Natural killer cell (primary cell): ENCODE measurements at regions not wholly inside any gene's neighbourhood (a gene's known extent, or its start where the extent isn't known, plus 50 kb on each side); places are given as distances from the start of the nearest gene placed in this dataset.

Experiments
- ATAC-seq, 3 donors: fragments of 150-1000 bp in 2 of 3; fragments of 200-7000 bp in 1 of 3; cut with Tn5 transposase; 1 replicate in 1 of 3; 2 replicates in 2 of 3; pipeline ENCODE4 v1.10.0; 2021; ENCODE audit warnings: mild to moderate bottlenecking in 2 of 3, moderate library complexity in 2 of 3
- DNase-seq, 2 donors: peaks; one replicate each; pipeline versions ENCODE4 v3.0.0 to v3.0.0-alpha.2; 2013 to 2021; ENCODE audit warnings: mixed read lengths in 1 of 2
- H3K27ac ChIP-seq: one replicate; pipeline ENCODE4 v1.5.1; 2013; ENCODE audit warnings: mild to moderate bottlenecking, low read length
- H3K27me3 ChIP-seq: one replicate; pipeline ENCODE4 v1.6.1; 2013; ENCODE audit warnings: low read length; ENCODE audit not compliant: control insufficient read depth, insufficient read depth
- H3K36me3 ChIP-seq: one replicate; pipeline ENCODE4 v1.6.1; 2013; ENCODE audit warnings: low read length; ENCODE audit not compliant: control insufficient read depth, insufficient read depth
- H3K4me1 ChIP-seq: one replicate; pipeline ENCODE4 v1.6.1; 2013; ENCODE audit warnings: low read length; ENCODE audit not compliant: control insufficient read depth, insufficient read depth
- H3K4me3 ChIP-seq: one replicate; pipeline ENCODE4 v1.5.1; 2013; ENCODE audit warnings: low read length
- H3K9me3 ChIP-seq: one replicate; pipeline ENCODE4 v1.6.1; 2013; ENCODE audit warnings: low read length; ENCODE audit not compliant: control insufficient read depth, insufficient read depth
- H3K27ac Mint-ChIP-seq, 2 donors: one replicate each; pipeline ENCODE4 v1.8.0; 2022; ENCODE audit warnings: mild to moderate bottlenecking in 2 of 2, mixed read lengths in 2 of 2, moderate library complexity in 1 of 2
- H3K27me3 Mint-ChIP-seq, 2 donors: one replicate each; pipeline ENCODE4 v1.8.0; 2022; ENCODE audit warnings: low read depth in 2 of 2, mixed read lengths in 2 of 2
- H3K36me3 Mint-ChIP-seq: one replicate; pipeline ENCODE4 v1.8.0; 2022; ENCODE audit warnings: mixed read lengths
- H3K4me1 Mint-ChIP-seq, 2 donors: one replicate each; pipeline ENCODE4 v1.8.0; 2022; ENCODE audit warnings: mixed read lengths in 2 of 2
- H3K4me3 Mint-ChIP-seq: one replicate; pipeline ENCODE4 v1.8.0; 2022; ENCODE audit warnings: mild to moderate bottlenecking, moderate library complexity, mixed read lengths
- H3K9me3 Mint-ChIP-seq, 2 donors: one replicate each; pipeline ENCODE4 v1.8.0; 2022; ENCODE audit warnings: mixed read lengths in 2 of 2
- CTCF ChIP-seq: fragments of 200-600 bp; IDR thresholded peaks from one replicate; pipeline ENCODE4 v1.8.0; 2022; ENCODE audit warnings: antibody characterized with exemption
- WGBS: methylation state at CpG from one replicate; pipeline ENCODE4 v1.1.7; 2013; ENCODE audit warnings: missing lambda C conversion rate; ENCODE audit not compliant: insufficient coverage; 5-methylcytosine and 5-hydroxymethylcytosine counted together
- intact Hi-C: fragments of 100-400 bp; cut with micrococcal nuclease; formaldehyde crosslinking; loops from one replicate; pipeline ENCODE4 v1.14.2; 2022

GRCh38 chr4:177696438-177696966 lies 254.3 kb upstream of the AGA start:
- H3K4me3 Mint-ChIP-seq, result no peak overlapping the region
- no peak for ATAC-seq
- no peak for DNase-seq
- H3K27me3 Mint-ChIP-seq, result no peaks in the 10 kb centered on the region
- 68% methylated on average over 8 of the region's 8 CpGs for WGBS
- peaks cover 5 to 13% of the 10 kb centered on the region in 2 donors for H3K9me3 Mint-ChIP-seq
- H3K4me1 Mint-ChIP-seq, result no peaks in the 10 kb centered on the region
- Histone ChIP-seq H3K36me3 (no peaks in the 10 kb centered on the region), H3K27ac (no peak overlapping the region), H3K4me1 (no peaks in the 10 kb centered on the region), H3K4me3 (no peak overlapping the region), H3K27me3 (no peaks in the 10 kb centered on the region), H3K9me3 (no peaks in the 10 kb centered on the region)
- intact Hi-C loops, result no loop called here
- H3K36me3 Mint-ChIP-seq, result no peaks in the 10 kb centered on the region
- H3K27ac Mint-ChIP-seq, result no peak overlapping the region
- TF ChIP-seq CTCF, result no peak

GRCh38 chr4:177699365-177700213 lies 257.4 kb upstream of the AGA start:
- Histone ChIP-seq H3K9me3 (no peaks in the 10 kb centered on the region), H3K4me3 (no peak overlapping the region), H3K36me3 (no peaks in the 10 kb centered on the region), H3K27ac (no peak overlapping the region), H3K4me1 (no peaks in the 10 kb centered on the region), H3K27me3 (no peaks in the 10 kb centered on the region)
- intact Hi-C loops, result no loop called here
- Mint-ChIP-seq H3K27ac (no peak overlapping the region), H3K4me1 (no peaks in the 10 kb centered on the region), H3K9me3 (peaks cover 8 to 12% of the 10 kb centered on the region in 2 donors), H3K4me3 (no peak overlapping the region), H3K36me3 (no peaks in the 10 kb centered on the region), H3K27me3 (no peaks in the 10 kb centered on the region)
- no peak for TF ChIP-seq CTCF
- WGBS, result 97% methylated on average over 3 of the region's 5 CpGs
- no peak for DNase-seq
- no peak for ATAC-seq

- Mint-ChIP-seq H3K9me3 (peaks cover 9 to 13% of the 10 kb centered on the region in 2 donors), H3K4me1 (no peaks in the 10 kb centered on the region), H3K4me3 (no peak overlapping the region), H3K27me3 (no peaks in the 10 kb centered on the region), H3K36me3 (no peaks in the 10 kb centered on the region), H3K27ac (no peak overlapping the region)
- no peaks in the 10 kb centered on the region for H3K9me3 ChIP-seq
- H3K27ac ChIP-seq, result no peak overlapping the region
- H3K36me3 ChIP-seq, result no peaks in the 10 kb centered on the region
- no peaks in the 10 kb centered on the region for H3K4me1 ChIP-seq
- no peak for ATAC-seq
- WGBS, result 91% methylated on average over 2 of the region's 2 CpGs
- intact Hi-C loops, result no loop called here
- no peak overlapping the region for H3K4me3 ChIP-seq
- no peaks in the 10 kb centered on the region for H3K27me3 ChIP-seq
- TF ChIP-seq CTCF, result no peak
- DNase-seq, result no peak
Measured at GRCh38 chr4:177706916-177707315, 264.7 kb upstream of the AGA start.
